BJ (cell line): ENCODE measurements at regions not wholly inside any gene's neighbourhood (a gene's known extent, or its start where the extent isn't known, plus 50 kb on each side); places are given as distances from the start of the nearest gene placed in this dataset.

Source experiments
- CTCF ChIA-PET: fragments of 350-600 bp; formaldehyde crosslinking; extraction: SDS; loops from one replicate; lab custom pipeline; 2021; ENCODE audit warnings: antibody characterized with exemption, inconsistent platforms; lab: Yijun Ruan, JAX
- POLR2A ChIA-PET: fragments of 300-600 bp; sonication (Branson Sonifier 250); formaldehyde crosslinking; extraction: SDS; loops from one replicate; lab custom pipeline; 2021; ENCODE audit warnings: antibody characterized with exemption; lab: Charles Lee
- DNase-seq: peaks from one replicate; pipeline ENCODE4 v3.0.0-alpha.2; 2011; ENCODE audit warnings: low read depth
- H3K27me3 ChIP-seq: 2 replicates; pipeline ENCODE4 v1.6.0; 2011; ENCODE audit warnings: low read length; ENCODE audit not compliant: control insufficient read depth, insufficient read depth
- H3K36me3 ChIP-seq: 2 replicates; pipeline ENCODE4 v1.5.1; 2011; ENCODE audit warnings: low read length; ENCODE audit not compliant: control insufficient read depth, insufficient read depth
- H3K4me3 ChIP-seq: 2 replicates; pipeline ENCODE4 v1.5.1; 2011; ENCODE audit warnings: low read depth, mild to moderate bottlenecking, control low read depth, low read length
- CTCF ChIP-seq: IDR thresholded peaks from 2 replicates; pipeline ENCODE4 v1.5.1; 2011; ENCODE audit warnings: low read depth, mild to moderate bottlenecking, control low read depth, inconsistent platforms, low read length, moderate library complexity; ENCODE audit not compliant: insufficient read depth

DNA sequence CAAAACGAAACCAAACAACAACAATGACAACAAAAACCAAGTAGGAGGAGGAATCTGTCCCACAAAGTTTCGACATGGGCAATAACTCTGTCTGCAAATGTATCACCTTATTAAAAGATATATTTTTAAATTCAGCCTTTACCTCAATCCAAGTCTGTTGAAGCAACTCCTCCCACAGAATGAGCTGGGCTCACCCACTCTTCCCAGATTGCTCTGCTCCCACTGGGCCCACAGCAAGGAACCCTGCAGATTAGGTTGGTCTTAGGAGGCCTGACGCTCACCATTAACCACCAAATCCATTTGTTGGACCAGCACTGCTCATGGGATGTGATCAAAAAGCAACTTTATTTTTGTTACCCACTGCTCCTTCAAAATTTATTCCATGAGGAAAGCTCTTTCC is 114.7 kb upstream of the CDC42BPA start:
- Histone ChIP-seq H3K4me3 (no peak overlapping the region), H3K36me3 (no peaks in the 10 kb centered on the region), H3K27me3 (no peaks in the 10 kb centered on the region)
- ChIA-PET CTCF (no interaction called here), POLR2A (no interaction called here)
- no peak for TF ChIP-seq CTCF
- no peak for DNase-seq

- Histone ChIP-seq H3K4me3 (no peak overlapping the region), H3K27me3 (no peaks in the 10 kb centered on the region), H3K36me3 (no peaks in the 10 kb centered on the region)
- DNase-seq: no peak
- ChIA-PET CTCF (interaction anchor here (1.3 to 1.5 kb wide), 2 partner anchors 16 to 198 kb away, joined by 6 read pairs; no protein-coding TSS in a partner anchor), POLR2A (no interaction called here)
- no peak for TF ChIP-seq CTCF
These were observed 113.9 kb upstream of the CDC42BPA start for GRCh38 chr1:227432181-227432535.

- H3K36me3 ChIP-seq: no peaks in the 10 kb centered on the region
- peak; percentile 40 for DNase-seq
- ChIA-PET CTCF (interaction anchor here (0.7 to 1.1 kb wide), 2 partner anchors 12 to 125 kb away, joined by 3 to 5 read pairs; no protein-coding TSS in a partner anchor), POLR2A (interaction anchor here (1.0 kb wide), 1 partner anchor 113 kb away, joined by 3 read pairs; no protein-coding TSS in a partner anchor)
- TF ChIP-seq CTCF: no peak
- H3K27me3 ChIP-seq: no peaks in the 10 kb centered on the region
- no peak overlapping the region for H3K4me3 ChIP-seq
These were observed 111.4 kb upstream of the CDC42BPA start for GRCh38 chr1:227429447-227430359.

DNA sequence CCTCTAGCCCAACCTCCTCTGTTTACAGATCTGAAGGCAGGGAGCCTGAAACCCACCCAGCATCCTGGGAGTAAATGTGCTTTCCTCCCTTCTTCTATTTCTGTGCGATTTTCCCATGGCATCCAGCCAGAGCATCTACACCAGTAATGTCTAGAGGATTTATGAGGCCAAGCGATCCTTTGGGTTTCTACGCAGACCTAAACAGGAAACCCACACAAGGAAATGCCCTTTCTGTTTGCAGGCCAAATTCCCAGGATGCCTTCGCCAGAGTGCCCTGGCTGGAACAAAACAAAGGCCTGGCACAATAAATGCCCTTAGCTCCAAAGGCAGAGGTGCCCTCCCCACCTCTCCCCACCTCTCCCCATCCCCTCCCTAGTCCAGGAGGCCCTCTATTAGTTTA is 110.5 kb upstream of the CDC42BPA start:
- DNase-seq: no peak
- H3K27me3 ChIP-seq: no peaks in the 10 kb centered on the region
- TF ChIP-seq CTCF: no peak
- POLR2A ChIA-PET: no interaction called here
- H3K36me3 ChIP-seq: no peaks in the 10 kb centered on the region
- CTCF ChIA-PET: no interaction called here
- H3K4me3 ChIP-seq: no peak overlapping the region

DNA sequence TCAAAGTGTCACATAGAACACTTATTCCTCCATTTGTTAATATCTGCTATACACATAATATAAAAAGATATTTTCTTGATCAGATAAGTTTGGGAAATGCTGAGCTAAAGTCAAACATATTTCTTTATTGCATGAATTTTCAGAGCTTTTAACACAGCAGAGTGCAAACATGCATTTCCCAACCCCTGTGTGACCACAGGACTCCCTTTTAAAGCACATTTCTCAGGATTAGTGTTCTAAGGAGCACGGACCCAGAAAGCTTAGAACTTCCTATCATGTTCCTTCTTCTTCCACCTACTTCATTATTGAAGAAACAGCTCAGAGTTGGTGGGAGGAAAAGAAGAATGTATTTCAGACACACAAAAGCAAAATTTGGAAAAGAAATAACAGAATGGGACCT is 109.1 kb upstream of the CDC42BPA start:
- ChIA-PET CTCF (interaction anchor here (0.8 kb wide), 1 partner anchor 111 kb away, joined by 4 read pairs; no protein-coding TSS in a partner anchor), POLR2A (interaction anchor here (0.6 kb wide), 1 partner anchor 126 kb away, joined by 8 read pairs; no protein-coding TSS in a partner anchor)
- H3K4me3 ChIP-seq: no peak overlapping the region
- no peak for TF ChIP-seq CTCF
- no peaks in the 10 kb centered on the region for H3K27me3 ChIP-seq
- no peaks in the 10 kb centered on the region for H3K36me3 ChIP-seq
- no peak for DNase-seq
